CD14-positive monocyte (primary cell): ENCODE measurements at regions not wholly inside any gene's neighbourhood (a gene's known extent, or its start where the extent isn't known, plus 50 kb on each side); places are given as distances from the start of the nearest gene placed in this dataset.

Experiments
- DNase-seq, 3 donors: peaks; one replicate each; pipeline ENCODE4 v3.0.0-alpha.2; 2011 to 2022
- H2AFZ ChIP-seq: 2 replicates; pipeline ENCODE4 v1.6.0; 2012; ENCODE audit warnings: mild to moderate bottlenecking, low read depth, low read length, inconsistent platforms; ENCODE audit not compliant: insufficient read depth, poor library complexity, severe bottlenecking
- H3K27ac ChIP-seq, 2 donors: 1 replicate in 1 of 2; 2 replicates in 1 of 2; pipeline ENCODE4 v1.5.1; 2012 to 2013; ENCODE audit warnings: low read length in 2 of 2, control low read depth in 1 of 2, inconsistent platforms in 1 of 2, low read depth in 1 of 2, mild to moderate bottlenecking in 1 of 2
- H3K27me3 ChIP-seq, 2 donors: one replicate each; pipeline versions ENCODE4 v1.6.0 to v1.6.1; 2011 to 2013; ENCODE audit warnings: low read length in 2 of 2; ENCODE audit not compliant: control insufficient read depth in 2 of 2, insufficient read depth in 2 of 2
- H3K36me3 ChIP-seq, 2 donors: replicated peaks in 1 of 2; 1 replicate in 1 of 2; 2 replicates in 1 of 2; pipeline versions ENCODE4 v1.5.1 to v1.6.1; 2012 to 2013; ENCODE audit warnings: low read length in 2 of 2, control low read depth in 1 of 2, inconsistent platforms in 1 of 2, mild to moderate bottlenecking in 1 of 2; ENCODE audit not compliant: insufficient read depth in 2 of 2, control insufficient read depth in 1 of 2
- H3K4me1 ChIP-seq, 2 donors: 1 replicate in 1 of 2; 2 replicates in 1 of 2; pipeline versions ENCODE4 v1.5.1 to v1.6.1; 2012 to 2013; ENCODE audit warnings: low read length in 2 of 2, control low read depth in 1 of 2, inconsistent platforms in 1 of 2, mild to moderate bottlenecking in 1 of 2, moderate library complexity in 1 of 2; ENCODE audit not compliant: insufficient read depth in 2 of 2, control insufficient read depth in 1 of 2
- H3K4me2 ChIP-seq: replicated peaks from 2 replicates; pipeline ENCODE3; 2012; ENCODE audit warnings: low read length, moderate library complexity, mild to moderate bottlenecking; ENCODE audit not compliant: poor library complexity, severe bottlenecking; ENCODE audit errors: extremely low read depth
- H3K4me3 ChIP-seq, 3 experiments: fragments of 200-600 bp in 1 of 3; sonication (generic) in 1 of 3; replicated peaks in 1 of 3; 1 replicate in 2 of 3; 2 replicates in 1 of 3; pipeline ENCODE4 v1.5.1; 2011 to 2013; ENCODE audit warnings: low read length in 3 of 3, mild to moderate bottlenecking in 3 of 3, control low read depth in 2 of 3, low read depth in 2 of 3, inconsistent platforms in 1 of 3, moderate library complexity in 1 of 3
- H3K79me2 ChIP-seq: 2 replicates; pipeline ENCODE4 v1.6.0; 2012; ENCODE audit warnings: mild to moderate bottlenecking, control low read depth, inconsistent platforms, low read length, moderate library complexity; ENCODE audit not compliant: insufficient read depth
- H3K9ac ChIP-seq: 2 replicates; pipeline ENCODE4 v1.6.0; 2017; ENCODE audit warnings: low read length, mild to moderate bottlenecking; ENCODE audit not compliant: insufficient read depth, poor library complexity, severe bottlenecking
- H3K9me3 ChIP-seq, 2 donors: replicated peaks in 1 of 2; 1 replicate in 1 of 2; 2 replicates in 1 of 2; pipeline versions ENCODE4 v1.5.1 to v1.6.1; 2012 to 2013; ENCODE audit warnings: low read length in 2 of 2, control low read depth in 1 of 2; ENCODE audit not compliant: control insufficient read depth in 1 of 2, insufficient read depth in 1 of 2
- H4K20me1 ChIP-seq: 2 replicates; pipeline ENCODE4 v1.6.0; 2012; ENCODE audit warnings: mild to moderate bottlenecking, low read length, control low read depth, moderate library complexity; ENCODE audit not compliant: insufficient read depth
- H3K27ac Mint-ChIP-seq, 7 donors: one replicate each; pipeline ENCODE4 v1.8.0; 2020; ENCODE audit warnings: mild to moderate bottlenecking in 7 of 7, mixed read lengths in 7 of 7, moderate library complexity in 6 of 7, inconsistent platforms in 2 of 7
- H3K27me3 Mint-ChIP-seq, 3 donors: one replicate each; pipeline ENCODE4 v1.8.0; 2021 to 2022; ENCODE audit warnings: low read depth in 3 of 3, mild to moderate bottlenecking in 3 of 3, mixed read lengths in 3 of 3, moderate library complexity in 3 of 3, inconsistent platforms in 1 of 3
- H3K36me3 Mint-ChIP-seq, 2 donors: one replicate each; pipeline ENCODE4 v1.8.0; 2020; ENCODE audit warnings: mixed read lengths in 2 of 2, inconsistent platforms in 1 of 2, mild to moderate bottlenecking in 1 of 2
- H3K4me1 Mint-ChIP-seq: one replicate; pipeline ENCODE4 v1.8.0; 2020; ENCODE audit warnings: mild to moderate bottlenecking, mixed read lengths
- H3K4me3 Mint-ChIP-seq, 2 donors: one replicate each; pipeline ENCODE4 v1.8.0; 2020; ENCODE audit warnings: mild to moderate bottlenecking in 2 of 2, mixed read lengths in 2 of 2, moderate library complexity in 1 of 2
- H3K9me3 Mint-ChIP-seq, 7 donors: one replicate each; pipeline ENCODE4 v1.8.0; 2020 to 2022; ENCODE audit warnings: mixed read lengths in 7 of 7, mild to moderate bottlenecking in 6 of 7, moderate library complexity in 6 of 7, inconsistent platforms in 2 of 7
- WGBS: methylation state at CpG from one replicate; pipeline ENCODE4 v1.1.5; 2013; ENCODE audit warnings: missing lambda C conversion rate; ENCODE audit not compliant: insufficient coverage; 5-methylcytosine and 5-hydroxymethylcytosine counted together
- intact Hi-C, 2 donors: fragments of 100-400 bp; cut with micrococcal nuclease; formaldehyde crosslinking; loops; one replicate each; pipeline versions ENCODE4 v1.15.0 to v1.15.1; 2023
- TF ChIP-seq, protein P1 (sequence below): fragments of 200-600 bp; IDR thresholded peaks from one replicate; pipeline ENCODE4 v1.8.0; 2022; ENCODE audit warnings: antibody characterized with exemption, mild to moderate bottlenecking

DNA sequence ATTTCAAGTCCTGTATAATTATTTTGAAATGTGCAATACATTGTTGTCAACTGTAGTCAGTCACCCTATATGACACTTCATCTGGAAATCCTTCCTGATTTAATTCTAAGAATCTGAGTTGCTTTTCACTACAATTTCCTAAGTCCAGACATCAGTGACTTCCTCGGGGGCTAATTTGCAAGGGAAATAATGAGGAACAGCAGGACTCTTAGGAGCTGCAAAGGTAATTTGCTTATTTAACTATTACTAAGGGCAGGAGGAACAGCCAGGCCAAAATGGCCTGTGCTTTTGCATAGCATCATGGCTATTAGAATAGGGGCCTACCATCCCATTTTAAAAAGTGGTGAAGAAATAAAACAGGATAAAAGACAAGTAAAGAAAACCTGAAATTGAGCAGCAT is 178.8 kb downstream of the MC4R start:
- intact Hi-C loops, result no loop called here
- H3K27me3 ChIP-seq, result no peaks in the 10 kb centered on the region
- no peaks in the 10 kb centered on the region for H3K9me3 ChIP-seq
- no peaks in the 10 kb centered on the region for H3K4me1 ChIP-seq
- no peak overlapping the region for H3K4me3 ChIP-seq
- H3K27me3 Mint-ChIP-seq, result peaks cover 0 to 2% (median 1%) of the 10 kb centered on the region in 3 donors
- H3K36me3 Mint-ChIP-seq, result no peaks in the 10 kb centered on the region
- no peak overlapping the region for H3K27ac Mint-ChIP-seq
- no peaks in the 10 kb centered on the region for H4K20me1 ChIP-seq
- no peak overlapping the region for H3K27ac ChIP-seq
- no peak overlapping the region for H3K4me2 ChIP-seq
- H3K36me3 ChIP-seq, result no peaks in the 10 kb centered on the region
- H3K9me3 Mint-ChIP-seq, result peaks cover 0 to 2% (median 0%) of the 10 kb centered on the region in 7 donors
- TF ChIP-seq, protein P1, sequence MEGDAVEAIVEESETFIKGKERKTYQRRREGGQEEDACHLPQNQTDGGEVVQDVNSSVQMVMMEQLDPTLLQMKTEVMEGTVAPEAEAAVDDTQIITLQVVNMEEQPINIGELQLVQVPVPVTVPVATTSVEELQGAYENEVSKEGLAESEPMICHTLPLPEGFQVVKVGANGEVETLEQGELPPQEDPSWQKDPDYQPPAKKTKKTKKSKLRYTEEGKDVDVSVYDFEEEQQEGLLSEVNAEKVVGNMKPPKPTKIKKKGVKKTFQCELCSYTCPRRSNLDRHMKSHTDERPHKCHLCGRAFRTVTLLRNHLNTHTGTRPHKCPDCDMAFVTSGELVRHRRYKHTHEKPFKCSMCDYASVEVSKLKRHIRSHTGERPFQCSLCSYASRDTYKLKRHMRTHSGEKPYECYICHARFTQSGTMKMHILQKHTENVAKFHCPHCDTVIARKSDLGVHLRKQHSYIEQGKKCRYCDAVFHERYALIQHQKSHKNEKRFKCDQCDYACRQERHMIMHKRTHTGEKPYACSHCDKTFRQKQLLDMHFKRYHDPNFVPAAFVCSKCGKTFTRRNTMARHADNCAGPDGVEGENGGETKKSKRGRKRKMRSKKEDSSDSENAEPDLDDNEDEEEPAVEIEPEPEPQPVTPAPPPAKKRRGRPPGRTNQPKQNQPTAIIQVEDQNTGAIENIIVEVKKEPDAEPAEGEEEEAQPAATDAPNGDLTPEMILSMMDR, result no peak
- H3K4me1 Mint-ChIP-seq, result no peaks in the 10 kb centered on the region
- no peak overlapping the region for H3K4me3 Mint-ChIP-seq
- no peak for DNase-seq
- no peak overlapping the region for H3K9ac ChIP-seq
- WGBS, result no CpG with 5 or more reads among the region's 1 CpG
- H2AFZ ChIP-seq, result no peak overlapping the region
- H3K79me2 ChIP-seq, result no peaks in the 10 kb centered on the region

DNA sequence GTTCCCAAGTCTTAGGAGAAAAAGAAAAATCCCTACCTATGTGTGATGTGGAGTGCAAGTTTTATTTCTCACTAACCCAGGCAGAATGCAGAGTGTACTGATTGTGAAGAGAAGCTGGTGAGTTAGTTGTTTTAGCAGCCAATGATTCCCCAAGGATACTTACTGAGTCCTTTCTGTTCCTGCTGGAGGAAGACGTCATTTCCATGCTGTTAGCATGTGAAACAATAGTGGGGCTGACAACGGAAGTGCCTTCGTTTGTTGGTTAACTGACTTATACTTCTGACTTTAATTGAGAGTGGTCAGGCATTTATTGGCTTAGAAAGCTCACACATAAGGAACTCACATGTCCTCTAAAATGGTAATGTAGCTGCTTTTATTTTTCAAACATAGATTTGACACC is 180.6 kb downstream of the MC4R start:
- no peak for DNase-seq
- Histone ChIP-seq H3K9me3 (no peaks in the 10 kb centered on the region), H3K27ac (no peak overlapping the region), H2AFZ (no peak overlapping the region), H3K79me2 (no peaks in the 10 kb centered on the region), H3K36me3 (no peaks in the 10 kb centered on the region), H3K4me1 (no peaks in the 10 kb centered on the region), H4K20me1 (no peaks in the 10 kb centered on the region), H3K4me3 (no peak overlapping the region), H3K9ac (no peak overlapping the region), H3K27me3 (no peaks in the 10 kb centered on the region), H3K4me2 (no peak overlapping the region)
- intact Hi-C loops, result no loop called here
- Mint-ChIP-seq H3K4me3 (no peak overlapping the region), H3K9me3 (peaks cover 0 to 2% (median 0%) of the 10 kb centered on the region in 7 donors), H3K36me3 (no peaks in the 10 kb centered on the region), H3K4me1 (no peaks in the 10 kb centered on the region), H3K27ac (no peak overlapping the region), H3K27me3 (peaks cover 0 to 2% (median 1%) of the 10 kb centered on the region in 3 donors)
- WGBS, result no CpG with 5 or more reads among the region's 3 CpGs
- TF ChIP-seq, protein P1, result no peak
